Astrocyte (in vitro differentiated cells and primary cell): ENCODE measurements at regions not wholly inside any gene's neighbourhood (a gene's known extent, or its start where the extent isn't known, plus 50 kb on each side); places are given as distances from the start of the nearest gene placed in this dataset.

Source experiments
- EZH2 ChIP-seq: IDR thresholded peaks from 2 replicates; pipeline ENCODE4 v1.6.1; 2012; ENCODE audit warnings: mild to moderate bottlenecking, low read length, inconsistent platforms; ENCODE audit not compliant: insufficient read depth
- TF ChIP-seq, protein P1 (sequence below): IDR thresholded peaks from 2 replicates; pipeline ENCODE4 v1.5.1; 2011; ENCODE audit warnings: low read depth, mild to moderate bottlenecking, inconsistent platforms, low read length, moderate library complexity; ENCODE audit not compliant: insufficient read depth

DNA sequence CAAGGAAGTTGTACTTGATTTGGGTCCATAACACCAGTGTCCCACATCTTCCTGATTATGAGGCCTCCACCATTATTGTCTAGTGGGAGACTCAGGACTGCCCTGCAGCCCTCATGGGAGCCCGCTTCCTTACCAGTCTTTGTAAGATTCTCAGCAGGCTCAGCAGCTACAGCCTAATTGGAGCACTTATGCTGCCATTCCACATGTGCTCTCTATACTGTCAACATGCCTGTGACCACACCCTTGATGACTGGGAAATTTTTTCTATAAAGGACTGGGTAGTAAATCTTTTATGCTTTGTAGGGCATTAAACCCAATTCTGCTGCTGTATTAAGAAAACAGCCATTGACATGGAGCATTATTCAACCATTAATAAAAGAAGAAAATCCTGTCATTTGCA is 145.5 kb upstream of the IGF1 start:
- TF ChIP-seq, protein P1, sequence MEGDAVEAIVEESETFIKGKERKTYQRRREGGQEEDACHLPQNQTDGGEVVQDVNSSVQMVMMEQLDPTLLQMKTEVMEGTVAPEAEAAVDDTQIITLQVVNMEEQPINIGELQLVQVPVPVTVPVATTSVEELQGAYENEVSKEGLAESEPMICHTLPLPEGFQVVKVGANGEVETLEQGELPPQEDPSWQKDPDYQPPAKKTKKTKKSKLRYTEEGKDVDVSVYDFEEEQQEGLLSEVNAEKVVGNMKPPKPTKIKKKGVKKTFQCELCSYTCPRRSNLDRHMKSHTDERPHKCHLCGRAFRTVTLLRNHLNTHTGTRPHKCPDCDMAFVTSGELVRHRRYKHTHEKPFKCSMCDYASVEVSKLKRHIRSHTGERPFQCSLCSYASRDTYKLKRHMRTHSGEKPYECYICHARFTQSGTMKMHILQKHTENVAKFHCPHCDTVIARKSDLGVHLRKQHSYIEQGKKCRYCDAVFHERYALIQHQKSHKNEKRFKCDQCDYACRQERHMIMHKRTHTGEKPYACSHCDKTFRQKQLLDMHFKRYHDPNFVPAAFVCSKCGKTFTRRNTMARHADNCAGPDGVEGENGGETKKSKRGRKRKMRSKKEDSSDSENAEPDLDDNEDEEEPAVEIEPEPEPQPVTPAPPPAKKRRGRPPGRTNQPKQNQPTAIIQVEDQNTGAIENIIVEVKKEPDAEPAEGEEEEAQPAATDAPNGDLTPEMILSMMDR = no peak
- no peak for TF ChIP-seq EZH2
